IMR-90 (cell line): ENCODE measurements at regions not wholly inside any gene's neighbourhood (a gene's known extent, or its start where the extent isn't known, plus 50 kb on each side); places are given as distances from the start of the nearest gene placed in this dataset.

Source experiments
- ATAC-seq: fragments of 200-7000 bp; cut with Tn5 transposase; 2 replicates; pipeline ENCODE4 v1.9.1; 2020; ENCODE audit warnings: low read depth, mild to moderate bottlenecking, moderate library complexity
- BruUV-seq: library from RNA; stranded (reverse); fragments of 400-500 nt; replicated peaks from 2 replicates; lab custom pipeline; 2021; lab: Mats Ljungman, UMichigan
- CTCF ChIA-PET: fragments of 300-600 bp; formaldehyde crosslinking; extraction: SDS; loops from one replicate; lab custom pipeline; 2021; ENCODE audit warnings: antibody characterized with exemption; lab: Yijun Ruan, JAX
- POLR2A ChIA-PET: fragments of 300-600 bp; sonication (Branson Sonifier 250); formaldehyde crosslinking; loops from one replicate; lab custom pipeline; 2022; ENCODE audit warnings: antibody characterized with exemption; ENCODE audit not compliant: unreplicated experiment; lab: Charles Lee
- DNase-seq: peaks from one replicate; pipeline ENCODE4 v3.0.0; 2013
- H2AFZ ChIP-seq: replicated peaks from 2 replicates; pipeline ENCODE3; 2013; ENCODE audit warnings: low read length, mild to moderate bottlenecking; ENCODE audit not compliant: poor library complexity
- H2AK5ac ChIP-seq: 2 replicates; pipeline ENCODE4 v1.6.1; 2013; ENCODE audit warnings: low read depth, low read length, inconsistent platforms
- H2AK9ac ChIP-seq: replicated peaks from 2 replicates; pipeline ENCODE3; 2013; ENCODE audit warnings: mild to moderate bottlenecking, low read depth, low read length, moderate library complexity; ENCODE audit not compliant: poor library complexity
- H2BK120ac ChIP-seq: 2 replicates; pipeline ENCODE4 v1.6.1; 2013; ENCODE audit warnings: low read depth, low read length, inconsistent platforms
- H2BK15ac ChIP-seq: 3 replicates; pipeline ENCODE4 v1.6.1; 2013; ENCODE audit warnings: low read depth, low read length, inconsistent platforms
- H2BK20ac ChIP-seq: 2 replicates; pipeline ENCODE4 v1.6.1; 2013; ENCODE audit warnings: low read depth, mild to moderate bottlenecking, inconsistent platforms, low read length, moderate library complexity
- H2BK5ac ChIP-seq: 2 replicates; pipeline ENCODE4 v1.6.1; 2013; ENCODE audit warnings: mild to moderate bottlenecking, low read depth, low read length, inconsistent platforms; ENCODE audit not compliant: poor library complexity, severe bottlenecking
- H3K14ac ChIP-seq: replicated peaks from 2 replicates; pipeline ENCODE4 v1.6.1; 2013; ENCODE audit warnings: low read depth, low read length, inconsistent platforms
- H3K18ac ChIP-seq: 2 replicates; pipeline ENCODE4 v1.6.1; 2013; ENCODE audit warnings: low read depth, low read length, control low read depth
- H3K23ac ChIP-seq: 2 replicates; pipeline ENCODE4 v1.6.1; 2013; ENCODE audit warnings: low read depth, low read length, inconsistent platforms
- H3K27ac ChIP-seq: 2 replicates; pipeline ENCODE4 v1.5.1; 2013; ENCODE audit warnings: mild to moderate bottlenecking, control low read depth, low read length; ENCODE audit not compliant: insufficient read depth
- H3K27me3 ChIP-seq: 2 replicates; pipeline ENCODE4 v1.6.1; 2013; ENCODE audit warnings: low read length; ENCODE audit not compliant: control insufficient read depth, insufficient read depth
- H3K36me3 ChIP-seq: 2 replicates; pipeline ENCODE4 v1.6.1; 2013; ENCODE audit warnings: low read length, mixed read lengths; ENCODE audit not compliant: control insufficient read depth, insufficient read depth
- H3K4ac ChIP-seq: 2 replicates; pipeline ENCODE4 v1.6.1; 2013; ENCODE audit warnings: low read depth, low read length, inconsistent platforms
- H3K4me1 ChIP-seq: 2 replicates; pipeline ENCODE4 v1.6.1; 2013; ENCODE audit warnings: low read length, mixed read lengths; ENCODE audit not compliant: control insufficient read depth, insufficient read depth
- H3K4me2 ChIP-seq: 2 replicates; pipeline ENCODE4 v1.6.1; 2013; ENCODE audit warnings: low read depth, mild to moderate bottlenecking, control low read depth, low read length, moderate library complexity
- H3K4me3 ChIP-seq: 2 replicates; pipeline ENCODE4 v1.5.1; 2013; ENCODE audit warnings: low read depth, mild to moderate bottlenecking, control low read depth, low read length, moderate library complexity; ENCODE audit not compliant: insufficient read depth
- H3K56ac ChIP-seq: 2 replicates; pipeline ENCODE4 v1.6.1; 2013; ENCODE audit warnings: low read length, inconsistent platforms; ENCODE audit not compliant: insufficient read depth; ENCODE audit errors: extremely low read depth
- H3K79me1 ChIP-seq, 2 experiments: 2 replicates each; pipeline ENCODE4 v1.6.1; 2013; ENCODE audit warnings: low read length in 2 of 2, inconsistent platforms in 1 of 2, low read depth in 1 of 2
- H3K9ac ChIP-seq: 2 replicates; pipeline ENCODE4 v1.6.1; 2013; ENCODE audit warnings: low read depth, low read length, control low read depth
- H3K9me1 ChIP-seq: 2 replicates; pipeline ENCODE4 v1.6.1; 2013; ENCODE audit warnings: low read length, inconsistent platforms; ENCODE audit not compliant: insufficient read depth
- H3K9me3 ChIP-seq: 2 replicates; pipeline ENCODE4 v1.6.1; 2013; ENCODE audit warnings: low read length; ENCODE audit not compliant: control insufficient read depth, insufficient read depth
- H4K20me1 ChIP-seq: 2 replicates; pipeline ENCODE4 v1.6.1; 2013; ENCODE audit warnings: low read length, inconsistent platforms; ENCODE audit not compliant: insufficient read depth
- H4K5ac ChIP-seq: 2 replicates; pipeline ENCODE4 v1.6.1; 2013; ENCODE audit warnings: mild to moderate bottlenecking, low read depth, low read length, control low read depth
- H4K8ac ChIP-seq, 2 experiments: 2 replicates each; pipeline ENCODE4 v1.6.1; 2013; ENCODE audit warnings: low read depth in 2 of 2, low read length in 2 of 2, control low read depth in 1 of 2, inconsistent platforms in 1 of 2
- H4K91ac ChIP-seq: 2 replicates; pipeline ENCODE4 v1.6.1; 2013; ENCODE audit warnings: low read depth, low read length, inconsistent platforms; ENCODE audit not compliant: insufficient read depth
- MXI1 ChIP-seq: IDR thresholded peaks from 2 replicates; pipeline ENCODE4 v1.6.1; 2012; ENCODE audit warnings: low read depth, mild to moderate bottlenecking, low read length, moderate library complexity, borderline replicate concordance
- POLR2A ChIP-seq: IDR thresholded peaks from 2 replicates; pipeline ENCODE4 v1.6.1; 2012; ENCODE audit warnings: mild to moderate bottlenecking, low read depth, low read length
- RAD21 ChIP-seq: IDR thresholded peaks from 2 replicates; pipeline ENCODE4 v1.6.1; 2012; ENCODE audit warnings: low read length, improper control_type of control experiment
- RCOR1 ChIP-seq: IDR thresholded peaks from 2 replicates; pipeline ENCODE4 v1.6.1; 2012; ENCODE audit warnings: mild to moderate bottlenecking, low read length, improper control_type of control experiment; ENCODE audit not compliant: insufficient replicate concordance
- SMC3 ChIP-seq: fragments of 150-350 bp; IDR thresholded peaks from 2 replicates; pipeline ENCODE4 v1.6.1; 2016; ENCODE audit warnings: low read depth, mild to moderate bottlenecking, antibody characterized with exemption, low read length, moderate library complexity
- WGBS, 2 experiments: methylation state at CpG; one replicate each; pipeline versions ENCODE4 v1.1.5 to v1.1.7; 2013; ENCODE audit warnings: missing lambda C conversion rate in 2 of 2; ENCODE audit not compliant: insufficient read length in 1 of 2; ENCODE audit errors: extremely low coverage in 2 of 2; 5-methylcytosine and 5-hydroxymethylcytosine counted together
- dilution Hi-C: fragments of 300-500 bp; cut with HindIII; formaldehyde crosslinking; loops from one replicate; pipeline ENCODE4 v1.14.3; 2018; ENCODE audit warnings: low sequenced_read_pairs; ENCODE audit not compliant: unreplicated experiment
- in situ Hi-C: fragments of 300-500 bp; cut with MboI; formaldehyde crosslinking; loops from 3 replicates; pipeline ENCODE4 v1.14.3; 2019; ENCODE audit warnings: low sequenced_read_pairs, inconsistent platforms, mixed read lengths
- intact Hi-C: fragments of 100-400 bp; cut with micrococcal nuclease; formaldehyde crosslinking; loops from 2 replicates; pipeline ENCODE4 v1.10.0; 2022
- TF ChIP-seq, protein P1 (sequence below): fragments of 150-350 bp; IDR thresholded peaks from 2 replicates; pipeline ENCODE4 v1.6.1; 2016; ENCODE audit warnings: low read depth, mild to moderate bottlenecking, low read length, moderate library complexity, borderline replicate concordance
- TF ChIP-seq, protein P2 (sequence below): conservative IDR thresholded peaks from 2 replicates; pipeline ENCODE4 v1.5.1; 2012; ENCODE audit warnings: mild to moderate bottlenecking, low read depth, low read length, improper control_type of control experiment

DNA sequence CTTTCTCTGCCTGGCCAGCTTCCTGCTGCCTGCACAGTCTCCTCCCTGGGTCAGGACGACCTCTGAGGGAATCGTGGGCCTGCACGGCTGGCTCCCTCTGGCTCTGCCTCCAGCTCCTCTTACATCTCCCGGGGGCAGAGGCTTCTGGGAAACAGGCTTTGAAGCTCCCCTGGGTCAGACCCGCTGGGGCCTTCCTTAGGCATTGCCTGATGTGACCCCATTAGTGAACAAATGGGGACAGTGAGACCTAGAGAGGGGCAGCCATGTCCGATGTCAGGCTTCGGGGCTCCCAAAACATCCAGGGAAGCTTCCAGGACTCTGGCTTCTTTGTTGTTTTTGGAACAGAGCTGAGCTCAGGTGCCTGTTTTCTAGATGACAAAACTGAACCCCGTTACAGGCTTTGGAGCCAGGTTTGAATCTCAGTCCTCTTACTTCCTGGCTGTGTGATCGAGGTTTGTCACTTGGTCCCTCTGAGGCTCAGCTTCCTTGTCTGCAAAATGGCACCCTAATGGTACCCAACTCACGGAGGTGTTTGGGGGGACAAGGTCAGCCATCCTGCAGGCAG is 94.3 kb downstream of the CEBPB start:
- in situ Hi-C loops, result no loop called here
- peak overlapping the region; percentile 99 for H4K91ac ChIP-seq
- no peaks in the 10 kb centered on the region for H3K36me3 ChIP-seq
- no TSS peak for BruUV-seq
- peak overlapping the region; percentile 99 for H2BK20ac ChIP-seq
- H3K4ac ChIP-seq, result peak overlapping the region; percentile 97
- H2AFZ ChIP-seq, result peak overlapping the region; percentile 77
- dilution Hi-C loops, result no loop called here
- peak overlapping the region; percentile 89 for H3K14ac ChIP-seq
- peak overlapping the region; percentile 98 for H2AK5ac ChIP-seq
- H3K9ac ChIP-seq, result peak overlapping the region; percentile 62
- H4K20me1 ChIP-seq, result no peaks in the 10 kb centered on the region
- intact Hi-C loops, result no loop called here
- H3K27ac ChIP-seq, result peak overlapping the region; percentile 96
- H3K79me1 ChIP-seq, result peaks cover 0 to 26% of the 10 kb centered on the region in 2 experiments; a peak in 2 of 4 replicates
- peak overlapping the region; percentile 91 to 97 for H4K8ac ChIP-seq
- peak overlapping the region; percentile 92; the same call in 1 of the 2 replicates for H3K56ac ChIP-seq
- peak overlapping the region; percentile 99 for H2BK120ac ChIP-seq
- H3K4me3 ChIP-seq, result no peak overlapping the region
- ChIA-PET CTCF (interaction anchor here (0.6 to 1.9 kb wide), 5 partner anchors 20 to 180 kb away, joined by 3 to 7 read pairs (median 3); no protein-coding TSS in a partner anchor), POLR2A (interaction anchor here (0.7 to 1.7 kb wide), 4 partner anchors 11 to 94 kb away, joined by 3 to 10 read pairs (median 4); partner anchors contain the start of gene CEBPB)
- H3K23ac ChIP-seq, result peak overlapping the region; percentile 69
- no peak for DNase-seq
- peak overlapping the region; percentile 88; the same call in 2 of the 3 replicates for H2BK15ac ChIP-seq
- WGBS, 2 experiments, result 65% methylated on average over 7 of the region's 10 CpGs; no CpG with 5 or more reads in 1 of the 2 experiments
- peak overlapping the region; percentile 95 for H3K18ac ChIP-seq
- peaks cover 36% of the 10 kb centered on the region for H3K4me1 ChIP-seq
- H4K5ac ChIP-seq, result peak overlapping the region; percentile 94
- H3K9me1 ChIP-seq, result peaks cover 37% of the 10 kb centered on the region
- H2BK5ac ChIP-seq, result peak overlapping the region; percentile 96
- peak overlapping the region; percentile 93 for H2AK9ac ChIP-seq
- H3K9me3 ChIP-seq, result no peaks in the 10 kb centered on the region
- TF ChIP-seq RCOR1 (no peak), RAD21 (no peak), MXI1 (no peak), SMC3 (no peak), POLR2A (no peak; the same call in 1 of the 2 replicates)
- TF ChIP-seq, protein P1, sequence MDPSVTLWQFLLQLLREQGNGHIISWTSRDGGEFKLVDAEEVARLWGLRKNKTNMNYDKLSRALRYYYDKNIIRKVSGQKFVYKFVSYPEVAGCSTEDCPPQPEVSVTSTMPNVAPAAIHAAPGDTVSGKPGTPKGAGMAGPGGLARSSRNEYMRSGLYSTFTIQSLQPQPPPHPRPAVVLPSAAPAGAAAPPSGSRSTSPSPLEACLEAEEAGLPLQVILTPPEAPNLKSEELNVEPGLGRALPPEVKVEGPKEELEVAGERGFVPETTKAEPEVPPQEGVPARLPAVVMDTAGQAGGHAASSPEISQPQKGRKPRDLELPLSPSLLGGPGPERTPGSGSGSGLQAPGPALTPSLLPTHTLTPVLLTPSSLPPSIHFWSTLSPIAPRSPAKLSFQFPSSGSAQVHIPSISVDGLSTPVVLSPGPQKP, result no peak
- TF ChIP-seq, protein P2, sequence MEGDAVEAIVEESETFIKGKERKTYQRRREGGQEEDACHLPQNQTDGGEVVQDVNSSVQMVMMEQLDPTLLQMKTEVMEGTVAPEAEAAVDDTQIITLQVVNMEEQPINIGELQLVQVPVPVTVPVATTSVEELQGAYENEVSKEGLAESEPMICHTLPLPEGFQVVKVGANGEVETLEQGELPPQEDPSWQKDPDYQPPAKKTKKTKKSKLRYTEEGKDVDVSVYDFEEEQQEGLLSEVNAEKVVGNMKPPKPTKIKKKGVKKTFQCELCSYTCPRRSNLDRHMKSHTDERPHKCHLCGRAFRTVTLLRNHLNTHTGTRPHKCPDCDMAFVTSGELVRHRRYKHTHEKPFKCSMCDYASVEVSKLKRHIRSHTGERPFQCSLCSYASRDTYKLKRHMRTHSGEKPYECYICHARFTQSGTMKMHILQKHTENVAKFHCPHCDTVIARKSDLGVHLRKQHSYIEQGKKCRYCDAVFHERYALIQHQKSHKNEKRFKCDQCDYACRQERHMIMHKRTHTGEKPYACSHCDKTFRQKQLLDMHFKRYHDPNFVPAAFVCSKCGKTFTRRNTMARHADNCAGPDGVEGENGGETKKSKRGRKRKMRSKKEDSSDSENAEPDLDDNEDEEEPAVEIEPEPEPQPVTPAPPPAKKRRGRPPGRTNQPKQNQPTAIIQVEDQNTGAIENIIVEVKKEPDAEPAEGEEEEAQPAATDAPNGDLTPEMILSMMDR, result no peak
- peak overlapping the region; percentile 13 for H3K4me2 ChIP-seq
- peak; percentile 16; the same call in 1 of the 2 replicates for ATAC-seq
- no peaks in the 10 kb centered on the region for H3K27me3 ChIP-seq
